HEK293T (cell line): ENCODE measurements at regions not wholly inside any gene's neighbourhood (a gene's known extent, or its start where the extent isn't known, plus 50 kb on each side); places are given as distances from the start of the nearest gene placed in this dataset.

Experiments used
- ARNT ChIP-seq: fragments of 450-650 bp; IDR thresholded peaks from 2 replicates; pipeline ENCODE4 v1.6.1; 2017; ENCODE audit warnings: mild to moderate bottlenecking
- BHLHE40 ChIP-seq: fragments of 450-650 bp; IDR thresholded peaks from 2 replicates; pipeline ENCODE4 v1.6.1; 2016; ENCODE audit warnings: mild to moderate bottlenecking, moderate library complexity, borderline replicate concordance
- CTBP1 ChIP-seq: fragments of 450-650 bp; IDR thresholded peaks from 2 replicates; pipeline ENCODE4 v1.6.1; 2016; ENCODE audit warnings: borderline replicate concordance
- ELF4 ChIP-seq: fragments of 450-650 bp; IDR thresholded peaks from 2 replicates; pipeline ENCODE4 v1.6.1; 2017; ENCODE audit warnings: antibody characterized with exemption
- FOXA1 ChIP-seq: fragments of 450-650 bp; IDR thresholded peaks from 2 replicates; pipeline ENCODE4 v1.6.1; 2016; ENCODE audit warnings: mild to moderate bottlenecking
- FOXM1 ChIP-seq: fragments of 450-650 bp; IDR thresholded peaks from 2 replicates; pipeline ENCODE4 v1.6.1; 2017; ENCODE audit warnings: mild to moderate bottlenecking, borderline replicate concordance
- HDGF ChIP-seq: fragments of 450-650 bp; IDR thresholded peaks from 2 replicates; pipeline ENCODE4 v1.6.1; 2017; ENCODE audit warnings: antibody characterized with exemption, borderline replicate concordance
- LEF1 ChIP-seq: fragments of 450-650 bp; IDR thresholded peaks from 2 replicates; pipeline ENCODE4 v1.6.1; 2017; ENCODE audit warnings: mild to moderate bottlenecking, borderline replicate concordance
- PKNOX1 ChIP-seq: fragments of 450-650 bp; IDR thresholded peaks from 2 replicates; pipeline ENCODE4 v1.6.1; 2016
- SP1 ChIP-seq: fragments of 450-650 bp; IDR thresholded peaks from 2 replicates; pipeline ENCODE4 v1.6.1; 2017
- SUZ12 ChIP-seq: fragments of 450-650 bp; IDR thresholded peaks from 2 replicates; pipeline ENCODE4 v1.6.1; 2016; ENCODE audit warnings: mild to moderate bottlenecking
- ZNF384 ChIP-seq: fragments of 450-650 bp; IDR thresholded peaks from 2 replicates; pipeline ENCODE4 v1.6.1; 2016

GRCh38 chr7:50853311-50853710 lies 70.6 kb upstream of the GRB10 start:
- TF ChIP-seq SP1 (no peak), SUZ12 (no peak), ARNT (no peak), ELF4 (no peak), PKNOX1 (no peak), ZNF384 (no peak), FOXM1 (no peak), BHLHE40 (no peak), CTBP1 (no peak), HDGF (no peak), LEF1 (no peak), FOXA1 (no peak)
